Keratinocyte (primary cell): ENCODE measurements at regions not wholly inside any gene's neighbourhood (a gene's known extent, or its start where the extent isn't known, plus 50 kb on each side); places are given as distances from the start of the nearest gene placed in this dataset.
"Not testable (repeated sequence)": the region's sequence is repeated elsewhere in the genome, so short reads cannot be mapped to it uniquely, and the experiment has no call there.

Source experiments
- DNase-seq: peaks from one replicate; pipeline ENCODE4 v3.0.0-alpha.2; 2011; ENCODE audit warnings: low read depth, missing footprints, low spot score
- FAIRE-seq: peaks from 2 replicates; lab custom pipeline; 2011; peaks lifted over from hg19 to GRCh38; lab: Jason Lieb, UNC
- H2AFZ ChIP-seq: 2 replicates; pipeline ENCODE4 v1.6.0; 2012; ENCODE audit warnings: low read length, control low read depth, inconsistent platforms; ENCODE audit not compliant: control insufficient read depth
- H3K27ac ChIP-seq: 2 replicates; pipeline ENCODE4 v1.5.1; 2011; ENCODE audit warnings: low read length; ENCODE audit not compliant: control insufficient read depth, insufficient read depth
- H3K27me3 ChIP-seq: 3 replicates; pipeline ENCODE4 v1.6.0; 2011; ENCODE audit warnings: low read length; ENCODE audit not compliant: control insufficient read depth, insufficient read depth; ENCODE audit errors: extremely low read depth
- H3K36me3 ChIP-seq, 2 experiments: 2 replicates in 1 of 2; 3 replicates in 1 of 2; pipeline ENCODE4 v1.5.1; 2011; ENCODE audit warnings: low read length in 2 of 2, mild to moderate bottlenecking in 1 of 2; ENCODE audit not compliant: control insufficient read depth in 2 of 2, insufficient read depth in 2 of 2; ENCODE audit errors: extremely low read depth in 1 of 2
- H3K4me1 ChIP-seq: 3 replicates; pipeline ENCODE4 v1.5.1; 2011; ENCODE audit warnings: low read length; ENCODE audit not compliant: control insufficient read depth, insufficient read depth; ENCODE audit errors: extremely low read depth
- H3K4me2 ChIP-seq: 3 replicates; pipeline ENCODE4 v1.6.0; 2011; ENCODE audit warnings: low read depth, low read length; ENCODE audit not compliant: control insufficient read depth, insufficient read depth; ENCODE audit errors: extremely low read depth
- H3K4me3 ChIP-seq, 3 experiments: fragments of 200-600 bp in 1 of 3; sonication (generic) in 1 of 3; 2 replicates in 2 of 3; 3 replicates in 1 of 3; pipeline ENCODE4 v1.5.1; 2011 to 2016; ENCODE audit warnings: low read length in 3 of 3, mild to moderate bottlenecking in 3 of 3, control low read depth in 2 of 3, inconsistent platforms in 1 of 3, low read depth in 1 of 3, mixed read lengths in 1 of 3, mixed run types in 1 of 3, moderate library complexity in 1 of 3; ENCODE audit not compliant: control insufficient read depth in 2 of 3, insufficient read depth in 2 of 3; ENCODE audit errors: extremely low read depth in 1 of 3
- H3K79me2 ChIP-seq: 2 replicates; pipeline ENCODE4 v1.6.0; 2012; ENCODE audit warnings: low read length; ENCODE audit not compliant: control insufficient read depth, insufficient read depth
- H3K9ac ChIP-seq: 3 replicates; pipeline ENCODE4 v1.6.0; 2011; ENCODE audit warnings: low read length; ENCODE audit not compliant: control insufficient read depth, insufficient read depth; ENCODE audit errors: extremely low read depth
- H3K9me1 ChIP-seq: 3 replicates; pipeline ENCODE4 v1.6.0; 2011; ENCODE audit warnings: low read length; ENCODE audit not compliant: control insufficient read depth, insufficient read depth; ENCODE audit errors: extremely low read depth
- H3K9me3 ChIP-seq: 2 replicates; pipeline ENCODE4 v1.5.1; 2012; ENCODE audit warnings: low read depth, low read length; ENCODE audit not compliant: control insufficient read depth
- H4K20me1 ChIP-seq: 3 replicates; pipeline ENCODE4 v1.6.0; 2011; ENCODE audit warnings: low read length; ENCODE audit not compliant: control insufficient read depth, insufficient read depth; ENCODE audit errors: extremely low read depth
- CTCF ChIP-seq, 3 experiments: IDR thresholded peaks in 1 of 3; conservative IDR thresholded peaks in 1 of 3; optimal IDR thresholded peaks in 1 of 3; 2 replicates in 2 of 3; 3 replicates in 1 of 3; pipeline versions ENCODE3 to v1.5.1; 2011; ENCODE audit warnings: low read length in 3 of 3, mild to moderate bottlenecking in 3 of 3, moderate library complexity in 2 of 3, control low read depth in 1 of 3, inconsistent platforms in 1 of 3; ENCODE audit not compliant: insufficient read depth in 2 of 3; ENCODE audit errors: extremely low read depth in 1 of 3
- EZH2 ChIP-seq: IDR thresholded peaks from one replicate; pipeline ENCODE4 v1.6.1; 2012; ENCODE audit warnings: inconsistent platforms, mild to moderate bottlenecking, low read length, moderate library complexity
- dilution Hi-C: fragments of 300-500 bp; cut with MboI; formaldehyde crosslinking; loops from one replicate; pipeline ENCODE4 v1.7.0; 2020; ENCODE audit warnings: low sequenced_read_pairs; ENCODE audit not compliant: extremely low pct_ligation_motif_present

DNA sequence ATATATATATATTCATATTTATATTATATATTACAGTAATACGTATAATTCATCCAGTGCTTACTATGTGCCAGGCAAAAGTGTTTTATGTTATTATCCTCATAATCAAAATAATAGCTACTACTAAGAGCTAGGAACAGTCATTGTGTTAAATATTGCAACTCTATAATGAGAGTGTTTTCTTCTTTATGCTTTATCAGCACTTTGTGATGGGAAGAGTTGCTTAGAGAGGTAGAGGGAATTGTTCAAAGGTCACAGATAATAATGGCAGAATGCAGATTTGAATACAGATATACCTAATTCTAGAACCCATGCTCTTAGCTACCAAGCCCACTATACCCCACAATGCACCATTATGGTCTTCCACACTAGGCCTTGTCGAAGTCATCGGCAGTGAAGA is 318.8 kb upstream of the PPARGC1A start:
- Histone ChIP-seq H3K9me3 (no peaks in the 10 kb centered on the region), H3K9ac (no peak overlapping the region), H3K9me1 (no peaks in the 10 kb centered on the region), H3K27me3 (no peaks in the 10 kb centered on the region), H3K4me2 (no peak overlapping the region), H4K20me1 (no peaks in the 10 kb centered on the region), H3K36me3 (no peaks in the 10 kb centered on the region), H2AFZ (no peak overlapping the region), H3K4me3 (no peak overlapping the region), H3K4me1 (no peaks in the 10 kb centered on the region), H3K27ac (no peak overlapping the region), H3K79me2 (no peaks in the 10 kb centered on the region)
- no peak for FAIRE-seq
- TF ChIP-seq EZH2 (no peak), CTCF (optimal IDR thresholded peaks at IDR 0.05 in 1 of 3, IDR thresholded peaks at IDR 0.05 in 1 of 3, conservative IDR thresholded peaks at IDR 0.05 in 1 of 3; ENCODE audit: extremely low read depth in 1 of 3, insufficient read depth in 2 of 3, low read length in 3 of 3) (no peak)
- no peak for DNase-seq
- dilution Hi-C loops = no loop called here

GRCh38 chr4:24204708-24205107 is 314.9 kb upstream of the PPARGC1A start:
- H3K9ac ChIP-seq, H3K4me1 ChIP-seq, H3K27ac ChIP-seq, H3K27me3 ChIP-seq, H3K36me3 ChIP-seq, H3K4me3 ChIP-seq, H3K79me2 ChIP-seq, FAIRE-seq, H3K4me2 ChIP-seq, dilution Hi-C loops, DNase-seq, H3K9me3 ChIP-seq, H3K9me1 ChIP-seq, H2AFZ ChIP-seq, H4K20me1 ChIP-seq: not testable (repeated sequence)

DNA sequence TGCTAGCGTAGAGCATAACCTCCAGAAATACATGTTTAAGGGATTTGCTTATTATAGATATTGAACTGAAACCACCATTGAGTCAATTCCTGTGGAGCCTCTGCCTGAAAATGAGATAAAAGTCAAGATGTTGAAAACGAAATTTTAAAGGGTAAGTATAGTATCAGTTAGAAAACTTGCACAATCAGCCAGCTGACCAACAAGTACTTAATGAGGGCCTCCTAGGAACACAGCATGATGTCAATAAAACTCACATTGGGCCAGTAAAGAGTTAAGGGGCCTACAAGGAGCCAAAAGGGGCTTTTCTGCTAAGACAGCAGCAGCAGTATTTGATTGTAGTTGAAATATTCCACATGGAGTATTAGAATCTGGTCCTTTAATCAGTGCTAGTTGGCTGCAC is 314.1 kb upstream of the PPARGC1A start:
- dilution Hi-C loops = no loop called here
- H3K79me2 ChIP-seq = no peaks in the 10 kb centered on the region
- H3K27me3 ChIP-seq = no peaks in the 10 kb centered on the region
- H4K20me1 ChIP-seq = no peaks in the 10 kb centered on the region
- H3K4me1 ChIP-seq = no peaks in the 10 kb centered on the region
- no peak overlapping the region for H2AFZ ChIP-seq
- no peak for FAIRE-seq
- no peak for DNase-seq
- no peak overlapping the region for H3K27ac ChIP-seq
- H3K9me3 ChIP-seq = no peaks in the 10 kb centered on the region
- H3K36me3 ChIP-seq = no peaks in the 10 kb centered on the region
- no peak overlapping the region for H3K9ac ChIP-seq
- no peak overlapping the region for H3K4me3 ChIP-seq
- H3K9me1 ChIP-seq = no peaks in the 10 kb centered on the region
- TF ChIP-seq EZH2 = no peak
- H3K4me2 ChIP-seq = no peak overlapping the region
